Upper lobe of left lung (tissue), 6 donors: ENCODE measurements at regions not wholly inside any gene's neighbourhood (a gene's known extent, or its start where the extent isn't known, plus 50 kb on each side); places are given as distances from the start of the nearest gene placed in this dataset.

Experiments used
- ATAC-seq, 2 donors: fragments of 200-7000 bp; cut with Tn5 transposase; one replicate each; pipeline ENCODE4 v1.9.1; 2022; ENCODE audit warnings: mild to moderate bottlenecking in 2 of 2, moderate library complexity in 2 of 2; ENCODE audit not compliant: low FRiP score in 2 of 2
- DNase-seq, 2 donors: peaks; one replicate each; pipeline ENCODE4 v3.0.0-alpha.2; 2019 to 2020
- H3K27ac ChIP-seq, 4 donors: fragments of 200-600 bp; sonication (generic); one replicate each; pipeline ENCODE4 v1.5.1; 2016 to 2019
- H3K27me3 ChIP-seq, 4 donors: fragments of 200-600 bp; sonication (generic); one replicate each; pipeline ENCODE4 v1.5.1; 2017 to 2019
- H3K36me3 ChIP-seq, 4 donors: fragments of 200-600 bp; sonication (generic); one replicate each; pipeline ENCODE4 v1.5.1; 2016 to 2019
- H3K4me1 ChIP-seq, 4 donors: fragments of 200-600 bp; sonication (generic); one replicate each; pipeline ENCODE4 v1.5.1; 2018 to 2019
- H3K4me3 ChIP-seq, 4 donors: fragments of 200-600 bp; sonication (generic); one replicate each; pipeline ENCODE4 v1.5.1; 2017 to 2019; ENCODE audit warnings: mild to moderate bottlenecking in 2 of 4, moderate library complexity in 1 of 4
- H3K9me3 ChIP-seq, 4 donors: fragments of 200-600 bp; sonication (generic); one replicate each; pipeline ENCODE4 v1.5.1; 2018 to 2019
- CTCF ChIP-seq, 6 experiments: fragments of 450-650 bp in 4 of 6; fragments of 200-600 bp in 2 of 6; sonication (generic) in 2 of 6; IDR thresholded peaks; one replicate each; pipeline ENCODE4 v1.5.1; 2016 to 2019; ENCODE audit warnings: antibody characterized with exemption in 6 of 6
- EP300 ChIP-seq, 4 donors: sonication (generic); formaldehyde crosslinking; IDR thresholded peaks; one replicate each; pipeline ENCODE4 v1.5.1; 2017; ENCODE audit warnings: antibody characterized with exemption in 4 of 4, control low read depth in 2 of 4
- POLR2A ChIP-seq, 4 donors: fragments of 450-650 bp; IDR thresholded peaks; one replicate each; pipeline ENCODE4 v1.5.1; 2016 to 2017; ENCODE audit warnings: antibody characterized with exemption in 4 of 4, mild to moderate bottlenecking in 2 of 4
- POLR2AphosphoS5 ChIP-seq, 2 donors: sonication (generic); formaldehyde crosslinking; IDR thresholded peaks; one replicate each; pipeline ENCODE4 v1.5.1; 2017; ENCODE audit warnings: antibody characterized with exemption in 2 of 2
- WGBS, 2 donors: methylation state at CpG; one replicate each; pipeline ENCODE4 v1.1.5; 2017 to 2018; 5-methylcytosine and 5-hydroxymethylcytosine counted together
- donor health status: DM: no; HTN: no; CAD: no; lungs with moderate emphysema.
- donor health status: DM: no; HTN: yes; CAD: no; lungs with severe emphysema.

- H3K27ac ChIP-seq: no peak overlapping the region
- WGBS, 2 donors: 96% methylated on average over 8 of the region's 8 CpGs
- H3K9me3 ChIP-seq: no peaks in the 10 kb centered on the region
- no peak for ATAC-seq
- no peak for DNase-seq
- H3K27me3 ChIP-seq: no peaks in the 10 kb centered on the region
- H3K36me3 ChIP-seq: no peaks in the 10 kb centered on the region
- H3K4me1 ChIP-seq: no peaks in the 10 kb centered on the region
- no peak overlapping the region for H3K4me3 ChIP-seq
- TF ChIP-seq EP300 (IDR thresholded peaks at IDR 0.05) (no peak), POLR2A (IDR thresholded peaks at IDR 0.05) (no peak), POLR2AphosphoS5 (IDR thresholded peaks at IDR 0.05) (no peak), CTCF (IDR thresholded peaks at IDR 0.05) (no peak)
Observed at GRCh38 chr13:105642511-105642958, 892.9 kb downstream of the EFNB2 start.

GRCh38 chr13:105641121-105641520, 894.3 kb downstream of the EFNB2 start:
- ATAC-seq: no peak
- Histone ChIP-seq H3K4me3 (no peak overlapping the region), H3K9me3 (no peaks in the 10 kb centered on the region), H3K4me1 (no peaks in the 10 kb centered on the region), H3K27ac (no peak overlapping the region), H3K36me3 (no peaks in the 10 kb centered on the region), H3K27me3 (no peaks in the 10 kb centered on the region)
- TF ChIP-seq POLR2A (IDR thresholded peaks at IDR 0.05) (no peak), EP300 (IDR thresholded peaks at IDR 0.05) (no peak), CTCF (IDR thresholded peaks at IDR 0.05) (no peak), POLR2AphosphoS5 (IDR thresholded peaks at IDR 0.05) (no peak)
- DNase-seq: no peak
- WGBS, 2 donors: 69 to 73% methylated on average over 5 of the region's 5 CpGs

- TF ChIP-seq CTCF (IDR thresholded peaks at IDR 0.05) (no peak), POLR2A (IDR thresholded peaks at IDR 0.05) (no peak), EP300 (IDR thresholded peaks at IDR 0.05) (no peak), POLR2AphosphoS5 (IDR thresholded peaks at IDR 0.05) (no peak)
- no peaks in the 10 kb centered on the region for H3K36me3 ChIP-seq
- DNase-seq (no peak), ATAC-seq (no peak)
- no peaks in the 10 kb centered on the region for H3K27me3 ChIP-seq
- WGBS, 2 donors: 85 to 91% methylated on average over 3 of the region's 3 CpGs
- H3K4me3 ChIP-seq: no peak overlapping the region
- no peaks in the 10 kb centered on the region for H3K9me3 ChIP-seq
- H3K4me1 ChIP-seq: no peaks in the 10 kb centered on the region
- no peak overlapping the region for H3K27ac ChIP-seq
Observed at GRCh38 chr13:105638426-105638825, 897.0 kb downstream of the EFNB2 start.

- ATAC-seq (no peak), DNase-seq (no peak)
- Histone ChIP-seq H3K4me3 (no peak overlapping the region), H3K4me1 (no peaks in the 10 kb centered on the region), H3K27me3 (no peaks in the 10 kb centered on the region), H3K36me3 (no peaks in the 10 kb centered on the region), H3K27ac (no peak overlapping the region), H3K9me3 (no peaks in the 10 kb centered on the region)
- TF ChIP-seq POLR2AphosphoS5 (IDR thresholded peaks at IDR 0.05): no peak
- no peak for TF ChIP-seq POLR2A (IDR thresholded peaks at IDR 0.05)
- no peak for TF ChIP-seq CTCF (IDR thresholded peaks at IDR 0.05)
- no peak for TF ChIP-seq EP300 (IDR thresholded peaks at IDR 0.05)
- 93 to 94% methylated on average over 2 of the region's 2 CpGs for WGBS, 2 donors
Observed at GRCh38 chr13:105634059-105634458, 901.4 kb downstream of the EFNB2 start.

GRCh38 chr13:105630431-105630830, 905.0 kb downstream of the EFNB2 start:
- no peak for ATAC-seq
- no peak for DNase-seq

More at GRCh38 chr13:105630431-105630830, 905.0 kb downstream of the EFNB2 start:
- Histone ChIP-seq H3K36me3 (no peaks in the 10 kb centered on the region), H3K4me3 (no peak overlapping the region), H3K9me3 (no peaks in the 10 kb centered on the region), H3K27me3 (no peaks in the 10 kb centered on the region), H3K27ac (no peak overlapping the region), H3K4me1 (no peaks in the 10 kb centered on the region)
- 94 to 95% methylated on average over 6 of the region's 6 CpGs for WGBS, 2 donors
- TF ChIP-seq POLR2A (IDR thresholded peaks at IDR 0.05) (no peak), CTCF (IDR thresholded peaks at IDR 0.05) (no peak), POLR2AphosphoS5 (IDR thresholded peaks at IDR 0.05) (no peak), EP300 (IDR thresholded peaks at IDR 0.05) (no peak)
